GM12864 (cell line): ENCODE measurements at regions not wholly inside any gene's neighbourhood (a gene's known extent, or its start where the extent isn't known, plus 50 kb on each side); places are given as distances from the start of the nearest gene placed in this dataset.

ENCODE experiments used
- DNase-seq: peaks from one replicate; pipeline ENCODE4 v3.0.0-alpha.2; 2011; ENCODE audit warnings: low read depth
- H3K4me3 ChIP-seq: 2 replicates; pipeline ENCODE4 v1.5.1; 2011; ENCODE audit warnings: mild to moderate bottlenecking, low read depth, low read length, control low read depth
- TF ChIP-seq, protein P1 (sequence below): IDR thresholded peaks from 2 replicates; pipeline ENCODE4 v1.5.1; 2011; ENCODE audit warnings: low read depth, mild to moderate bottlenecking, moderate library complexity, low read length, control low read depth, inconsistent platforms; ENCODE audit errors: missing control alignments

DNA sequence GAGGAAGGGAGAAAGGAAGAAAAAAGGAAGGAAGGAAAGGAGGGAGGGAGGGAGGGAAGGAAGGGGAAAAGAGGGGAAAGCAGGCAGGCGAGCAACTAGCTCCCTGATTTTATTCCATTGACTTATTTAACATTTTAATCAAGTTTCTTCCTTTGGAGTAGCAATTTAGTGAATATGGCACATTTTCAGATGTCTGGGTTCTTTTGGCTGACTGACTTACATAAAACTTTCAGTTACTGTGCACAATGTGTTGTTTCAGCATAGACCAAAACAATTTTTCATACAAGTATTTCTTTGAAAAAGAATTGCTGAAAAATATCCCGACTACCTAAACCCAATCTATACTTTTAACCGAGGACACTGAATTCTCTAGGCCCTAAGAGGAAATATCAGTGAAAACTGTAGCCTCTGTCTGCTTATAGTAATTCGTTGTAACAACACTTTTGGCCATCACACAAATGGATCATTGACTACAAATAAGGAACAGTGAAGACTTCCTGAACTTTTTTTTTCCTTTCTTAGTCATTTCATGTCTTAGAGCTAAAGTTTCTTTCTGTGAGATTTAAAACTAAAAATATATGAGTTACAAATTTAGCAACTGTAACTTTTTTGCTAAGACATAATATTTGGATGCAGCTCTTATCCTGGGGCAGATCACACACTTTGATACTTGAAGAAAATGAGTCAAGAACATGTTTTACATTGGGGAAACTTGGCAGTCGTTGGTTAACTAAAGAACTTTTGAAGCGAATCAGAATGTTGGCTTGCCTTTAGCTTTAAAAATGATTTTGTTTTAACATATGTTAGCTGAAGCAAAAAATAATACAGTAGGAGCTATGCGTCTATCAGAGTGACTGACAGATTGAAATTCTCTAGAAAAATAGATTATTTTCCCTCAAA, 79.6 kb downstream of the SOX2 start:
- TF ChIP-seq, protein P1, sequence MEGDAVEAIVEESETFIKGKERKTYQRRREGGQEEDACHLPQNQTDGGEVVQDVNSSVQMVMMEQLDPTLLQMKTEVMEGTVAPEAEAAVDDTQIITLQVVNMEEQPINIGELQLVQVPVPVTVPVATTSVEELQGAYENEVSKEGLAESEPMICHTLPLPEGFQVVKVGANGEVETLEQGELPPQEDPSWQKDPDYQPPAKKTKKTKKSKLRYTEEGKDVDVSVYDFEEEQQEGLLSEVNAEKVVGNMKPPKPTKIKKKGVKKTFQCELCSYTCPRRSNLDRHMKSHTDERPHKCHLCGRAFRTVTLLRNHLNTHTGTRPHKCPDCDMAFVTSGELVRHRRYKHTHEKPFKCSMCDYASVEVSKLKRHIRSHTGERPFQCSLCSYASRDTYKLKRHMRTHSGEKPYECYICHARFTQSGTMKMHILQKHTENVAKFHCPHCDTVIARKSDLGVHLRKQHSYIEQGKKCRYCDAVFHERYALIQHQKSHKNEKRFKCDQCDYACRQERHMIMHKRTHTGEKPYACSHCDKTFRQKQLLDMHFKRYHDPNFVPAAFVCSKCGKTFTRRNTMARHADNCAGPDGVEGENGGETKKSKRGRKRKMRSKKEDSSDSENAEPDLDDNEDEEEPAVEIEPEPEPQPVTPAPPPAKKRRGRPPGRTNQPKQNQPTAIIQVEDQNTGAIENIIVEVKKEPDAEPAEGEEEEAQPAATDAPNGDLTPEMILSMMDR = no peak
- no peak overlapping the region for H3K4me3 ChIP-seq
- no peak for DNase-seq

DNA sequence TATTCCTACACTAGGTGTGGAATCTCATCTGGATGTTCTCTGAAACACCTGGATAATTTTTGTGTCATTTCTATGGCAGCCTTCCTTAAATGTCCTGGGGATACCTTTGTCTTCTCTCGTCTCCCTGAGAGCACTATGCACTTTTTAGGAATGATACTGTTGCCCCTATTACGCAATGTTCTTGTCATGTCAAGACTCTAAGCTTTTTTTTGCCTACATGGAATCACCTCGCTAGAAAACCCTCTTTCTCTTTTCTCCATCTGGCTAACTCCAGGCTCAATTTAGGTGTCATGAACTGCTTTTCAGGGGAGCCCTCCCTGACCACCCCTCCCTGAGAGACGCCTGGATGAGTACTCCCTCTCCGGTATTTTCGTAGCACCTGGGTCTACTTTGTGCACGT, 81.3 kb downstream of the SOX2 start:
- no peak for DNase-seq
- TF ChIP-seq, protein P1 = no peak
- H3K4me3 ChIP-seq = no peak overlapping the region

- no peak overlapping the region for H3K4me3 ChIP-seq
- TF ChIP-seq, protein P1 = no peak
- no peak for DNase-seq
Observed at GRCh38 chr3:181794011-181794790, 82.5 kb downstream of the SOX2 start.

DNA sequence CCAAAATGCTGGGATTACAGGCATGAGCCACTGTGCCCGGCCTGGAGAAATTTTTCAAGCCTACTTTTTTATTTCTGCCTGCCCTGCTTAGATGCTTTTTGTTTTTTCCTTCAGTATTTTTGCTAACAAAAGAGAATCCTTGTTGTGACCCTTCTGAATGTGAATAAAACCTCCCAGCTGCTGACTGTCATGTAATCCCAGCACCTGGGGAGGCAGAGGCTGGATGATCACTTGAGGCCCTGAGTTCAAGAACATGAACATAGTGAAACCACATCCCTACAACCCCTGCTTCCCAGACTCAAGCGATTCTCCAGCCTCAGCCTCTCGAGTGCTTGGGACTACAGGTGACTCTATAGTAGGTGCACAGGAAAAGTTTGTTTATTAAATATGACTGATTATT, 84.9 kb downstream of the SOX2 start:
- TF ChIP-seq, protein P1 = no peak
- DNase-seq = no peak
- H3K4me3 ChIP-seq = no peak overlapping the region

DNA sequence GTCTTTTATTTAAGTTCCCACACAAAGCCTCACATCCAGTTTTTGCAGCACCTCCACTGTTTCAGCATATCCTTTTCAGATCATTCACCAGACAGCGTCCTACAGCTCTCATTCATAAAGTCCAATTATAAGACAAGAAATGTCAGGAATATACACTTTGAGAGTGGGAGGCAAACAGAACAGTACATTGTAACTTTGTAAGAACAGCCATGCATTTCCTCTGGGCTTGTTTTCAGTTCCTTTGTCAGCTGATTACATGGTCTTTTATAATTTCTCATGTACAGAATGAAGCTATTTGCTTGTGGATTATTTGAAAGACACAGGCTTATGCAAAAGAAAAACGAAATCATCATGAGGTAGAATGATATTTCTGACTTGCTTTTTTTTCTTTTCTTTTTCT, 85.7 kb downstream of the SOX2 start:
- TF ChIP-seq, protein P1 = no peak
- no peak overlapping the region for H3K4me3 ChIP-seq
- no peak for DNase-seq

GRCh38 chr3:181805703-181806102, 94.0 kb downstream of the SOX2 start:
- H3K4me3 ChIP-seq = no peak overlapping the region
- no peak for DNase-seq
- TF ChIP-seq, protein P1 = no peak
